B cell (primary cell): ENCODE measurements at regions not wholly inside any gene's neighbourhood (a gene's known extent, or its start where the extent isn't known, plus 50 kb on each side); places are given as distances from the start of the nearest gene placed in this dataset.

Experiments
- CTCF ChIP-seq: fragments of 200-600 bp; IDR thresholded peaks from one replicate; pipeline ENCODE4 v1.8.0; 2022; ENCODE audit warnings: antibody characterized with exemption, mild to moderate bottlenecking
- EZH2 ChIP-seq: IDR thresholded peaks from 2 replicates; pipeline ENCODE4 v1.6.1; 2012; ENCODE audit warnings: borderline replicate concordance, low read depth, mild to moderate bottlenecking, moderate library complexity, low read length; ENCODE audit not compliant: insufficient read depth, poor library complexity, severe bottlenecking

DNA sequence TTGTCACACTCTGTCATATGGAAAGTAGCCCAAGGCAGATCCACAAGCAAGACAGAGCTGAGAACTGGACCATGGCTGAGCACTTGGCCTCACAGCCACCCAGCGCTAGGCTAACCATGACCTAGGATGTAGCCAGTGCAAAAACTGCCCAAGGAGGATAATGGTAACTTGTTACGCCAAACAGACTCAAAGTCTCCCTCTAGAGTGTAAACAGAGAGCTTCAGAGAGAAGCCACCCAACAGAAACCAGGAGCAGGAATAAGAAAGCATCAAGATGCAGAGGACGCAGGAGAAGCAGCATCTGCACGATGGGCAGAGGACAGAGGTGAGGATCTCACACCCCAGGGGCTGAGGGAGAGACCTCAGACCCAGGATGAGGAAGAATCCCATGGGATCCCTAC, 97.9 kb downstream of the RCN1 start:
- TF ChIP-seq EZH2 = no peak
- TF ChIP-seq CTCF = no peak
